ENCODE measurements at regions not wholly inside any gene's neighbourhood (a gene's known extent, or its start where the extent isn't known, plus 50 kb on each side); places are given as distances from the start of the nearest gene placed in this dataset.
A peak's percentile ranks its signal among the peaks of the same experiment; 100 is the strongest.

DNA sequence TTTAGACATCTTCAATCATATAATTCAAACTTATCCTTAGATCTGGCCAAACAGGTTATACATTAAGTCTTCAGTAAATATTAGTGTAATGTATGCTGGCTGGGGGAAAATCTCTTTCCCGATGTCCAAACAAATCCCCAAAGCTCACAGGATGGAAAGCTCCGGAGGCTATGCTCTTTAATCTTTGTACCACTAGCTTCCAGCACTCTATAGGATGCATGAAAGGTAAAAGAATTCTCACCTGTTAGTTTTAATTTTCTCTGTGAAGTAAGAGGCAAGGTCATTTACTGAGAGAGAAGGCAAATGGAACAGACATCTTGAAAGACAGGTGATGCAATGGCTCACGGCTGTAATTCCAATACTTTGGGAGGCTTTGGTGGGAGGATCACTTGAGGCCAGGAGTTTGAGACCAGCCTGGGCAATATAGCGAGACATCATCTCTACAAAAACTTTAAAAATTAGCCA lies 99.8 kb upstream of the KIF5B start:
- no peak for TF ChIP-seq CTCF (conservative IDR thresholded peaks at IDR 0.05)
- TF ChIP-seq ZFX (IDR thresholded peaks at IDR 0.05): no peak
- H3K27ac ChIP-seq: peak overlapping the region; percentile 44

DNA sequence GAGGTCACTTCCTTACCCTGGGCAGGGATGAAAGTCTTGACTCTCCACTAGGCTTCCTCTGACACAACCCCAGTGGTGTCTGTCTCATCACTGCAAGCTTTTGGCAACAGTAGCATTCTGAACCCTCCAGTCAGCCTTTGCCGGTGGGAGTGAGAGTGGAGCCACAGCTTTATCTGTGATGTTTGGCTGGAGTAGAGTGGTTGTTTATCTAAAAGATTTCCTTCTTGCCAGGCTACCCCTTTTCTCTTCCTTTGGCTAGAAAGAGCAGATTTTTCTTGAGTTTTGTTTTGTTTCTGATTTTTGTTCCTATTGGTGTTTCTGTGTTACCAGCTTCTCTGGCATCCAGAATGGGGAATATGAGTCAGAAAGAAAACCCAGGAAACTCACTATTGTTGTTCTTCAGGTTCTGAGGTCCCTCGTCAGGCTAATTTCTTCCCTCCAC lies 98.9 kb upstream of the KIF5B start:
- TF ChIP-seq ZFX (IDR thresholded peaks at IDR 0.05) (no peak), CTCF (conservative IDR thresholded peaks at IDR 0.05) (no peak)
- peak overlapping the region; percentile 59 for H3K27ac ChIP-seq

DNA sequence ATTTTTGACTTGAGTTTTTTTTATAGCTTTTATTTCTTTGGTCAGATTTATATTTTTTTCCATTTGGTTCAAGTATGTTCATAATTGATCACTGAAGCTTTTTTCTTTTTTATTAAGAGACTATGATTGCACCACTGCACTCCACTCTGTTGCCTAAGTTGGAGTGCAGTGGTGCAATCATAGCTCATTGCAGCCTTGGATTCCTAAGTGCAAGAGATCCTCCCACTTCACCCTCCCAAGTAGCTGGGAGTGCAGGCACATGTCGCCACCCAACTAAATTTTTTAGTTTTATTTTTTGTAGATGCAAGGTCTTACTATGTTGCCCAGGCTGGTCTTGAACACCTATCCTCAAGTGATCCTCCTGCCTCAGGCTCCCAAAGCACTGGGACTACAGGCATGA lies 97.7 kb upstream of the KIF5B start:
- no peak for TF ChIP-seq ZFX (IDR thresholded peaks at IDR 0.05)
- no peak for TF ChIP-seq CTCF (conservative IDR thresholded peaks at IDR 0.05)
- H3K27ac ChIP-seq: no peak overlapping the region

DNA sequence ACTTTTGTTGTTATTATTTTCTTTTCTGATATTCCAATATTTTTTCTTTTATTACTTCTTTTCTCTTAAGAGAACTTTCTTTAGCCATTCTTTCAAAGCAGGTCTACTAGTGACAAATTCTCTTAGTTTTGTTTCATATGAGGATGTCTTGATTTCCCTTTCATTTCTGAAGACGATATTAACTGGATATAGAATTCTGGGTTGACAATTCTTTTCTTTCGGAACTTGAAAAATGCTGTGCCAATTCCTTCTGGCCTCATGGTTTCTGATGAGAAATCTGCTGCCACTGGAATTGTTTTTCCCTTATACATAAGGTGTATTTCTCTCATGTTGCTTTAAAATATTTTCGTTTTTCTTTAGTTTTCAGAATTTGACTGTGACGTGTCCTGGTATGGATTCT lies 97.0 kb upstream of the KIF5B start:
- TF ChIP-seq ZFX (IDR thresholded peaks at IDR 0.05) (no peak), CTCF (conservative IDR thresholded peaks at IDR 0.05) (no peak)
- H3K27ac ChIP-seq: no peak overlapping the region

DNA sequence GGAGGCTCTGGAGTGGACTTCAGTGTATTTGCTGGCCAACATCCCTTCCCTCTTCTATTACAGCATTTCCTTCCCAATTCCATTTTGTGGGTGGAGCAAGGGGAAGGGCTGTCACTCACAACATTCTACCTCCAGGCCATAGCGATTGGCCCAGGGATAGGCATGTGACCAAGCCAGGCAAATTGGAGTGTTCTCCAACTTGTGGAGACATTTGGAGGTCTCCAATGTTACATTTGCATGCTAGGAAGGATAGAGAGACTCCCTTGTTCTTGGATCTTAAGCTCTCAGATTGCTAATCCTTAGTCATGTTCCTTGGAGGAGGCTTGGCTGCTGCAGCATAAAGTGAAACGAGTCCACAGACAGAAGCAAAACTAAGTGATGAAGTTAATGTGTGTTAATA lies 95.6 kb upstream of the KIF5B start:
- no peak overlapping the region for H3K27ac ChIP-seq
- TF ChIP-seq ZFX (IDR thresholded peaks at IDR 0.05) (no peak), CTCF (conservative IDR thresholded peaks at IDR 0.05) (no peak)

- TF ChIP-seq CTCF (conservative IDR thresholded peaks at IDR 0.05) (no peak), ZFX (IDR thresholded peaks at IDR 0.05) (no peak)
- no peak overlapping the region for H3K27ac ChIP-seq
These were observed 94.4 kb upstream of the KIF5B start for GRCh38 chr10:32150532-32151101.

DNA sequence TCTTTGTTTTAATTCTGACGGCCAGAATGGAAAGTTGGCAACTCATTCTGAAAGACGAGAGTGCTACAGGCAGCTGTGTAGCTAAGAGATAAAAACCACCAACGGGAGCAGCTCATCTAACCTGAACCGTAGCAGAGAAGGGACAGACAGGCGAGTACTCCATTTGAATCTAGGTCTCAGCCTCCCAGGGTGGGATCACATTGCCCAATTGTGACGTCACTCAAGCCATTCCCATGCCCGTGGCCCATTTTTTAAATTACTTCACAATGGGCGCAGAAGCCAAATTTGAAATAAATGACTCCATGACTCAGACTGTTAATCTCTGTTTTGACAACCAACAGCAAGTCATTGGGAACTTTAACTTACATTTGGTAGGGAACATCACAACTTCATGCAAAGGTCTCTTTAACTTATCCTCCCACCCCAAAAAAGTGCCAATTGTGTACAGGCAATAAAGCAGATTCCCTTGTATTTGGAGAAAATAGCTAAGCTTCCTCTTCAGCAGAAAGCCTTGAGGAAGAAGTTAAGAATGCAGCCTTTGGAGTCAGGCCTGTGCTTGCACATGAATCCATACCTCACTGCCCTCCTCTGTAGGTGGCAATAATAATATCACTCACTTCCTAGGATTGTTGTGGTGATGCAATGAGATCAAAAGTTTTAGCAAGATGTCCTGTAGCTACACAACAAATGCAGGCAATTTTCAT lies 93.2 kb upstream of the KIF5B start:
- TF ChIP-seq CTCF (conservative IDR thresholded peaks at IDR 0.05): no peak
- TF ChIP-seq ZFX (IDR thresholded peaks at IDR 0.05): no peak
- H3K27ac ChIP-seq: no peak overlapping the region
